PFSK-1 (cell line): ENCODE measurements at regions not wholly inside any gene's neighbourhood (a gene's known extent, or its start where the extent isn't known, plus 50 kb on each side); places are given as distances from the start of the nearest gene placed in this dataset.

Experiments
- POLR2AphosphoS5 ChIP-seq: IDR thresholded peaks from 2 replicates; pipeline ENCODE4 v1.6.1; 2012; ENCODE audit warnings: low read depth, mild to moderate bottlenecking, control low read depth, low read length, moderate library complexity
- TAF1 ChIP-seq: IDR thresholded peaks from 2 replicates; pipeline ENCODE4 v1.6.1; 2012; ENCODE audit warnings: low read length, control low read depth, borderline replicate concordance; ENCODE audit not compliant: insufficient read depth
- TF ChIP-seq, protein P1 (sequence below), 2 experiments: IDR thresholded peaks; 2 replicates each; pipeline versions ENCODE4 v1.6.1 to v1.8.0; 2011 to 2012; ENCODE audit warnings: low read depth in 2 of 2, low read length in 2 of 2, control low read depth in 1 of 2, inconsistent platforms in 1 of 2, mild to moderate bottlenecking in 1 of 2, moderate library complexity in 1 of 2; ENCODE audit not compliant: insufficient read depth in 1 of 2

- no peak for TF ChIP-seq TAF1
- TF ChIP-seq POLR2AphosphoS5, result no peak
- TF ChIP-seq, protein P1, sequence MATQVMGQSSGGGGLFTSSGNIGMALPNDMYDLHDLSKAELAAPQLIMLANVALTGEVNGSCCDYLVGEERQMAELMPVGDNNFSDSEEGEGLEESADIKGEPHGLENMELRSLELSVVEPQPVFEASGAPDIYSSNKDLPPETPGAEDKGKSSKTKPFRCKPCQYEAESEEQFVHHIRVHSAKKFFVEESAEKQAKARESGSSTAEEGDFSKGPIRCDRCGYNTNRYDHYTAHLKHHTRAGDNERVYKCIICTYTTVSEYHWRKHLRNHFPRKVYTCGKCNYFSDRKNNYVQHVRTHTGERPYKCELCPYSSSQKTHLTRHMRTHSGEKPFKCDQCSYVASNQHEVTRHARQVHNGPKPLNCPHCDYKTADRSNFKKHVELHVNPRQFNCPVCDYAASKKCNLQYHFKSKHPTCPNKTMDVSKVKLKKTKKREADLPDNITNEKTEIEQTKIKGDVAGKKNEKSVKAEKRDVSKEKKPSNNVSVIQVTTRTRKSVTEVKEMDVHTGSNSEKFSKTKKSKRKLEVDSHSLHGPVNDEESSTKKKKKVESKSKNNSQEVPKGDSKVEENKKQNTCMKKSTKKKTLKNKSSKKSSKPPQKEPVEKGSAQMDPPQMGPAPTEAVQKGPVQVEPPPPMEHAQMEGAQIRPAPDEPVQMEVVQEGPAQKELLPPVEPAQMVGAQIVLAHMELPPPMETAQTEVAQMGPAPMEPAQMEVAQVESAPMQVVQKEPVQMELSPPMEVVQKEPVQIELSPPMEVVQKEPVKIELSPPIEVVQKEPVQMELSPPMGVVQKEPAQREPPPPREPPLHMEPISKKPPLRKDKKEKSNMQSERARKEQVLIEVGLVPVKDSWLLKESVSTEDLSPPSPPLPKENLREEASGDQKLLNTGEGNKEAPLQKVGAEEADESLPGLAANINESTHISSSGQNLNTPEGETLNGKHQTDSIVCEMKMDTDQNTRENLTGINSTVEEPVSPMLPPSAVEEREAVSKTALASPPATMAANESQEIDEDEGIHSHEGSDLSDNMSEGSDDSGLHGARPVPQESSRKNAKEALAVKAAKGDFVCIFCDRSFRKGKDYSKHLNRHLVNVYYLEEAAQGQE (IDR thresholded peaks at IDR 0.05; ENCODE audit: insufficient read depth in 1 of 2, low read depth in 2 of 2, low read length in 2 of 2), result no peak
Measured at GRCh38 chr11:29538339-29539036, 478.3 kb downstream of the KCNA4 start.
